Brain microvascular endothelial cell (primary cell): ENCODE measurements at regions not wholly inside any gene's neighbourhood (a gene's known extent, or its start where the extent isn't known, plus 50 kb on each side); places are given as distances from the start of the nearest gene placed in this dataset.

Experiments
- DNase-seq: peaks from one replicate; pipeline ENCODE4 v3.0.0-alpha.2; 2020
- H3K27ac ChIP-seq: fragments of 250-450 bp; sonication (Bioruptor Pico); 2 replicates; pipeline ENCODE4 v1.5.1; 2020; ENCODE audit warnings: mild to moderate bottlenecking, moderate library complexity
- H3K27me3 ChIP-seq: fragments of 250-450 bp; sonication (Bioruptor Pico); replicated peaks from 2 replicates; pipeline ENCODE4 v1.5.1; 2020; ENCODE audit warnings: mild to moderate bottlenecking
- H3K36me3 ChIP-seq: fragments of 250-450 bp; sonication (Bioruptor Pico); replicated peaks from 2 replicates; pipeline ENCODE4 v1.5.1; 2020; ENCODE audit warnings: mild to moderate bottlenecking
- H3K4me3 ChIP-seq: 2 replicates; pipeline ENCODE4 v1.5.1; 2011; ENCODE audit warnings: low read depth, mild to moderate bottlenecking, control low read depth, low read length, moderate library complexity
- in situ Hi-C: cut with HindIII; loops from 2 replicates; pipeline ENCODE4 v1.10.0; 2017; ENCODE audit warnings: low sequenced_read_pairs, low pct_ligation_motif_present
- TF ChIP-seq, protein P1 (sequence below): IDR thresholded peaks from 2 replicates; pipeline ENCODE4 v1.5.1; 2011; ENCODE audit warnings: low read depth, mild to moderate bottlenecking, moderate library complexity, low read length, control low read depth, inconsistent platforms; ENCODE audit errors: missing control alignments

DNA sequence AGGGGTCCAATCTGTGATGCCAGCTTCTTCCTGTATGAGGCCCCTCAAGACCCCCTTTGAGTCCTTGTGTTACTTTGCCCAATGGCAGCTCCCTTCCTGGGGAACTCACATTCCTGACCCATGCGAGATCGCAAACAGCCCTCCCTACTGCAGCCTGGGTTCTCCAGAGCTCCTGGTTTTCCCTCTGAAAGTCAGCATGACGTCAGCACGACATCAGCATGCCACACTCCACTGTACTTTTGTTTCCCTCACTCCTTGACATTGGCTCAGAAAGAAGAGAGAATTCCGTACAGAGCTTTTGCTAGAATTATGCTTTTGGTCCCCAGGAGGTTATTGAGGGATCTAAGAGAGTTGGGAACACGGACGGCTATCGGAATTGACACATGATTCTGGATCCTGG, 168.1 kb upstream of the PIRT start:
- Histone ChIP-seq H3K27me3 (no peaks in the 10 kb centered on the region), H3K4me3 (no peak overlapping the region), H3K36me3 (no peaks in the 10 kb centered on the region), H3K27ac (no peak overlapping the region)
- DNase-seq: no peak
- in situ Hi-C loops: no loop called here
- TF ChIP-seq, protein P1, sequence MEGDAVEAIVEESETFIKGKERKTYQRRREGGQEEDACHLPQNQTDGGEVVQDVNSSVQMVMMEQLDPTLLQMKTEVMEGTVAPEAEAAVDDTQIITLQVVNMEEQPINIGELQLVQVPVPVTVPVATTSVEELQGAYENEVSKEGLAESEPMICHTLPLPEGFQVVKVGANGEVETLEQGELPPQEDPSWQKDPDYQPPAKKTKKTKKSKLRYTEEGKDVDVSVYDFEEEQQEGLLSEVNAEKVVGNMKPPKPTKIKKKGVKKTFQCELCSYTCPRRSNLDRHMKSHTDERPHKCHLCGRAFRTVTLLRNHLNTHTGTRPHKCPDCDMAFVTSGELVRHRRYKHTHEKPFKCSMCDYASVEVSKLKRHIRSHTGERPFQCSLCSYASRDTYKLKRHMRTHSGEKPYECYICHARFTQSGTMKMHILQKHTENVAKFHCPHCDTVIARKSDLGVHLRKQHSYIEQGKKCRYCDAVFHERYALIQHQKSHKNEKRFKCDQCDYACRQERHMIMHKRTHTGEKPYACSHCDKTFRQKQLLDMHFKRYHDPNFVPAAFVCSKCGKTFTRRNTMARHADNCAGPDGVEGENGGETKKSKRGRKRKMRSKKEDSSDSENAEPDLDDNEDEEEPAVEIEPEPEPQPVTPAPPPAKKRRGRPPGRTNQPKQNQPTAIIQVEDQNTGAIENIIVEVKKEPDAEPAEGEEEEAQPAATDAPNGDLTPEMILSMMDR: no peak

DNA sequence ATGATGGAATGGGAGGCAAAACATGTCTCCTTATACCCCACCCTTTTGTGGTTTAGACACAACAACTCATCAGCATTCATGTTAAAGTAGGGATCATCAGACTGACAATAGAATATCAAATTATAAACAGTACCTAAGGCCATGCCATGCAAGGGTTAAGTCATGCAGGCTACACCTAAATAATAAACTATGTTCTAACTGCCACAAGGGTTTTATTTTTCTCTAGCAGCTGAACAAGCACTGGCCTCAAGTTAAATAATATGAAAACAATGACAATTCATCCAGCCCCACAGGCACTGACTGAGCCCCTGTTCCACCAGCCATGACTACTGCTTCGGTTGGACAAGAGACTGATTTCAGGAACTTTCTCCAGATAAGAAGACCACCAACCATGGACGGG, 164.5 kb upstream of the PIRT start:
- TF ChIP-seq, protein P1: no peak
- Histone ChIP-seq H3K4me3 (no peak overlapping the region), H3K27me3 (no peaks in the 10 kb centered on the region), H3K36me3 (no peaks in the 10 kb centered on the region), H3K27ac (no peak overlapping the region)
- in situ Hi-C loops: no loop called here
- DNase-seq: no peak

DNA sequence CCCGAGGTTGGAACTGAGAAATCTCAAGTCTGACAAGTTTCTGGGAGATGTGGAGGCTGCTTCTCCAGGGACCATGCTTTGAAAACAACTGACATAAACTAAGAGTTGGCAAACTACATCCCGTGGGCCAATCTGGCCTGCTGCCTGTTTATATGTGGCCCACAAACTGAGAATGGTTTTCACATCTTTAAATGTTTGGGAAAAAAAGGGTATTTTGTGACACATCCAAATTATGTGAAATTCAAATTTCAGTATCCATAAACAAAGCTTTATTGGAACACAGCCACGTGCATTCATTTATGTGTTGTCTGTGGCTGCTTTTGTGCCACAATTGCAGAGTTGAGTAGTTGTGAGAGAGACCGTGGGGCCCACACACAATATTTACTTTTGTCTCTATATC, 163.8 kb upstream of the PIRT start:
- no peaks in the 10 kb centered on the region for H3K36me3 ChIP-seq
- no peak overlapping the region for H3K27ac ChIP-seq
- no peak for DNase-seq
- no peak overlapping the region for H3K4me3 ChIP-seq
- H3K27me3 ChIP-seq: no peaks in the 10 kb centered on the region
- TF ChIP-seq, protein P1: no peak
- in situ Hi-C loops: no loop called here

DNA sequence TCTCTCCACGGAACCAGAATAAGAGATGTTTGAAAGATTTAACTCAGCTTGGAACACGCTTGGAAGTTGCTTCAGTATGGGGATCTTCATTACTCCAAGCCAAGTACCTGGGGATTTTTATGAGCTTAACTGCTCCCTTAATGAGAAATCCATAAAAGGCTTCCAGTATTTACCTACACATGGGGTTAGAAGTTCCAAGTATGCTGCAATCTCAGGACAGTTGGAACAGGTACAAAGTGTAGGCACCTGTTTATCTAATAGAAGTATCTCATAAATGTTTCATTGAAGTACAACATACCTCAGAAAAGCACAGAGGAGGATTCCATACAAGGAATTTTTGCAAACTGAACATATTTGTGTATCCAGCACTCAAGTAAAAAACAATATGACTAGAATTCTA, 161.6 kb upstream of the PIRT start:
- in situ Hi-C loops: no loop called here
- DNase-seq: no peak
- no peaks in the 10 kb centered on the region for H3K27me3 ChIP-seq
- no peaks in the 10 kb centered on the region for H3K36me3 ChIP-seq
- TF ChIP-seq, protein P1: no peak
- no peak overlapping the region for H3K27ac ChIP-seq
- H3K4me3 ChIP-seq: no peak overlapping the region

DNA sequence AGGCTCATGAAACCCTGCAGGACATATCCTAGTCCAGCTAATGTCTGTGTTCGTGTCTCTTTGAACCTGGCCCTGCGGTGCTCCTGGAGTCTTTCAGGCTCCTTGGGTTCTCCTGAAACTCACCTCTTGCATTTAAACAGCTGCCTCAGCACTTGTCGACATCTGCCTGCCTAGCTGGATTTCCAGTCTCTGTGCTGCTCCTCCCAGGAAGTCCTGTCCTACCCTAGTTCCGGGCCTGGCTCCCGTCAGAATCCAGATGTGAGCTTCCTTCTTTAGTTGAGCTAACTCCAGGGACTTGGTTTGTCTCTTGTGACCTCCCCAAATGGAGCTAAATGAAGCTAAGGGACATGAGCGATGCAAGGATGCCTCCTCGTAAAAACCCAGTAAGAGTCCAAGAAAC, 155.2 kb upstream of the PIRT start:
- TF ChIP-seq, protein P1: no peak
- Histone ChIP-seq H3K27ac (no peak overlapping the region), H3K36me3 (no peaks in the 10 kb centered on the region), H3K27me3 (no peaks in the 10 kb centered on the region), H3K4me3 (no peak overlapping the region)
- DNase-seq: no peak
- in situ Hi-C loops: no loop called here

DNA sequence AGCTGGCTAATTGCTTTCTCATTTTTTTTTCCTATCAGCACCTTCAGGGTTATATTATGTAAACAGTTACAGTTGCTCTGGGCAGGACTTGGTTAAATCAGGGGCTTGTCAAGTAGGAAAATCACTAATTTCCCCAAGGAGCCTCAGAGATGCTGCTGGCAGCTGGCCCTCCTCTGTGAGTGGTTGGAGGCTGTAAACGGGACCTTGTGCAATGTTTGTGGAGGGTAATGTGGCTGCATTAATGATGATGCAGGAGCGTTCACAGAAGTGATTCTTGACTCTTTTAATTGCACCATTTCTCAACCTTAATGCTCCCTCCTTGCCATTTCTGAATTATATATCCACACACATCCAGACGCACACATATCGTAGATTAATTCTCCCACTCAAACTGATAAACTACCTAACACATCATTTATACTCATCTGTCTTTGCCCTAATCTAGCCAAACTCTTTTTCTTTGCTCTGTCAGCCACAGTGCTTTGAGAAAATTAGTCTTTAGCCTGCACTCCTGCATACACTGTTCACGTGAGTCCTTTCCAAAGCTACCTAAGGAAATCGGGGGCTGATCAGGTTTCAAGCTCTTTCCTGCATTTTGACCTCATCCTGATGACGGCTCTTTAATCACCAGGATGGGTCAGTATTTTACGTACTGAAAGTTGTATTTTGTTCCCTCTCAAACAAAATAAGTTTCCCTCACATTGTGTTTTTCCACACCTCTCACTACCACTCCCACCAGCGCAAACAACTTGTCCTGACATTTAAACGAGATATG, 154.4 kb upstream of the PIRT start:
- H3K4me3 ChIP-seq: no peak overlapping the region
- no peak for DNase-seq
- no peak overlapping the region for H3K27ac ChIP-seq
- no peaks in the 10 kb centered on the region for H3K36me3 ChIP-seq
- no peaks in the 10 kb centered on the region for H3K27me3 ChIP-seq
- in situ Hi-C loops: no loop called here
- TF ChIP-seq, protein P1: no peak
